Astrocyte (in vitro differentiated cells and primary cell): ENCODE measurements at regions not wholly inside any gene's neighbourhood (a gene's known extent, or its start where the extent isn't known, plus 50 kb on each side); places are given as distances from the start of the nearest gene placed in this dataset.

Source experiments
- EZH2 ChIP-seq: IDR thresholded peaks from 2 replicates; pipeline ENCODE4 v1.6.1; 2012; ENCODE audit warnings: mild to moderate bottlenecking, low read length, inconsistent platforms; ENCODE audit not compliant: insufficient read depth
- TF ChIP-seq, protein P1 (sequence below): IDR thresholded peaks from 2 replicates; pipeline ENCODE4 v1.5.1; 2011; ENCODE audit warnings: low read depth, mild to moderate bottlenecking, inconsistent platforms, low read length, moderate library complexity; ENCODE audit not compliant: insufficient read depth

DNA sequence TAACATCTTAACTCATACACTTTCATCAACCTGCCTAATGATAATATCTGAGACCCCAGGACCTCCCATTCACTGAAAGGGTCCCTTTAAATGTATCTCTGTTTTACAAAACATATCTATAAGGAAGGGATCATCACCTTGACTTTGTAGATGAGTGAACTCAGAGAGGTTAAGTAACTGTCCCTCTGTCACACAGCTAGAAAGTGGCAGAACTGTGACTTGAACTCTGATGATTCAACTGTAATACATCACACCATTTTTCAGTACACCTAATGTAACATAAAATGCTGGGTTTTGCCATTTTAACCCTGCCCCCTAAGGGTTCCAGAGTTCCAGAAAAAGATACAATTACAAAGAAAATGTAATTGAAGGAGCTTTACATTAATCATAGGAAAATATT is 234.6 kb downstream of the ZEB2 start:
- TF ChIP-seq, protein P1, sequence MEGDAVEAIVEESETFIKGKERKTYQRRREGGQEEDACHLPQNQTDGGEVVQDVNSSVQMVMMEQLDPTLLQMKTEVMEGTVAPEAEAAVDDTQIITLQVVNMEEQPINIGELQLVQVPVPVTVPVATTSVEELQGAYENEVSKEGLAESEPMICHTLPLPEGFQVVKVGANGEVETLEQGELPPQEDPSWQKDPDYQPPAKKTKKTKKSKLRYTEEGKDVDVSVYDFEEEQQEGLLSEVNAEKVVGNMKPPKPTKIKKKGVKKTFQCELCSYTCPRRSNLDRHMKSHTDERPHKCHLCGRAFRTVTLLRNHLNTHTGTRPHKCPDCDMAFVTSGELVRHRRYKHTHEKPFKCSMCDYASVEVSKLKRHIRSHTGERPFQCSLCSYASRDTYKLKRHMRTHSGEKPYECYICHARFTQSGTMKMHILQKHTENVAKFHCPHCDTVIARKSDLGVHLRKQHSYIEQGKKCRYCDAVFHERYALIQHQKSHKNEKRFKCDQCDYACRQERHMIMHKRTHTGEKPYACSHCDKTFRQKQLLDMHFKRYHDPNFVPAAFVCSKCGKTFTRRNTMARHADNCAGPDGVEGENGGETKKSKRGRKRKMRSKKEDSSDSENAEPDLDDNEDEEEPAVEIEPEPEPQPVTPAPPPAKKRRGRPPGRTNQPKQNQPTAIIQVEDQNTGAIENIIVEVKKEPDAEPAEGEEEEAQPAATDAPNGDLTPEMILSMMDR = no peak
- no peak for TF ChIP-seq EZH2
